ENCODE measurements at regions not wholly inside any gene's neighbourhood (a gene's known extent, or its start where the extent isn't known, plus 50 kb on each side); places are given as distances from the start of the nearest gene placed in this dataset.

GRCh38 chr6:12593771-12594529 is 122.6 kb upstream of the PHACTR1 start:
- 94% methylated on average over 10 to 12 of the region's 12 CpGs for WGBS, 2 experiments (ENCODE audit: insufficient coverage in 1 of 2, insufficient read length in 1 of 2)
- Histone ChIP-seq H3K9ac (ENCODE audit: extremely low read depth, low read length, poor library complexity, severe bottlenecking) (no peak overlapping the region), H3K27ac (ENCODE audit: low read depth, low read length) (no peak overlapping the region), H3K4me1 (ENCODE audit: control insufficient read depth, insufficient read depth, low read length) (no peaks in the 10 kb centered on the region), H3K4me3 (ENCODE audit: low read length) (no peak overlapping the region), H3K9me3 (ENCODE audit: control insufficient read depth, low read length) (no peaks in the 10 kb centered on the region), H3K36me3 (ENCODE audit: control insufficient read depth, insufficient read depth, low read length) (no peaks in the 10 kb centered on the region), H3K27me3 (ENCODE audit: control insufficient read depth, insufficient read depth, low read length, poor library complexity, severe bottlenecking) (no peaks in the 10 kb centered on the region)
- Mint-ChIP-seq H3K27ac (no peak overlapping the region), H3K4me1 (peaks cover 8% of the 10 kb centered on the region), H3K4me3 (no peak overlapping the region), H3K27me3 (ENCODE audit: insufficient read depth) (no peaks in the 10 kb centered on the region), H3K36me3 (ENCODE audit: low read depth) (no peaks in the 10 kb centered on the region), H3K9me3 (no peaks in the 10 kb centered on the region)
- DNase-seq, result peak; percentile 59
- TF ChIP-seq, protein P1, sequence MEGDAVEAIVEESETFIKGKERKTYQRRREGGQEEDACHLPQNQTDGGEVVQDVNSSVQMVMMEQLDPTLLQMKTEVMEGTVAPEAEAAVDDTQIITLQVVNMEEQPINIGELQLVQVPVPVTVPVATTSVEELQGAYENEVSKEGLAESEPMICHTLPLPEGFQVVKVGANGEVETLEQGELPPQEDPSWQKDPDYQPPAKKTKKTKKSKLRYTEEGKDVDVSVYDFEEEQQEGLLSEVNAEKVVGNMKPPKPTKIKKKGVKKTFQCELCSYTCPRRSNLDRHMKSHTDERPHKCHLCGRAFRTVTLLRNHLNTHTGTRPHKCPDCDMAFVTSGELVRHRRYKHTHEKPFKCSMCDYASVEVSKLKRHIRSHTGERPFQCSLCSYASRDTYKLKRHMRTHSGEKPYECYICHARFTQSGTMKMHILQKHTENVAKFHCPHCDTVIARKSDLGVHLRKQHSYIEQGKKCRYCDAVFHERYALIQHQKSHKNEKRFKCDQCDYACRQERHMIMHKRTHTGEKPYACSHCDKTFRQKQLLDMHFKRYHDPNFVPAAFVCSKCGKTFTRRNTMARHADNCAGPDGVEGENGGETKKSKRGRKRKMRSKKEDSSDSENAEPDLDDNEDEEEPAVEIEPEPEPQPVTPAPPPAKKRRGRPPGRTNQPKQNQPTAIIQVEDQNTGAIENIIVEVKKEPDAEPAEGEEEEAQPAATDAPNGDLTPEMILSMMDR (conservative IDR thresholded peaks at IDR 0.05), result no peak

DNA sequence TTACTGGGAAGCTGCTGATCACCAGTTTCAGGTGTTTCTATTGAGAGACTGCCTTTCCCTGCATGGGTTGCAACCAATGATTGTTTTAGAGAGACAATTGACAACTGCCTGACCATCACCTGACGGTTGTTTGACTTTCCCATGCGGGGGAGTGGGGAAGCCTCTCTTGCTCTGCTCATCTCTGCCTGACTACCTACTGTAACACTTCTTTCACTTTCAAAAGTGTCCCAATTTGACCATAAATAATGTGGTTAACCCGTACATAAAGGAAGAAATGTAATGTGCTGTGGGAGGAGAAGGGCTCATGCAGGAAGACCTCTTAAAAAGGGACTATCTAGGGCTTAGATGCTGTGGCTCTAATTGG is 122.1 kb upstream of the PHACTR1 start:
- TF ChIP-seq, protein P1 (conservative IDR thresholded peaks at IDR 0.05), result no peak
- no peak overlapping the region for H3K27ac Mint-ChIP-seq

DNA sequence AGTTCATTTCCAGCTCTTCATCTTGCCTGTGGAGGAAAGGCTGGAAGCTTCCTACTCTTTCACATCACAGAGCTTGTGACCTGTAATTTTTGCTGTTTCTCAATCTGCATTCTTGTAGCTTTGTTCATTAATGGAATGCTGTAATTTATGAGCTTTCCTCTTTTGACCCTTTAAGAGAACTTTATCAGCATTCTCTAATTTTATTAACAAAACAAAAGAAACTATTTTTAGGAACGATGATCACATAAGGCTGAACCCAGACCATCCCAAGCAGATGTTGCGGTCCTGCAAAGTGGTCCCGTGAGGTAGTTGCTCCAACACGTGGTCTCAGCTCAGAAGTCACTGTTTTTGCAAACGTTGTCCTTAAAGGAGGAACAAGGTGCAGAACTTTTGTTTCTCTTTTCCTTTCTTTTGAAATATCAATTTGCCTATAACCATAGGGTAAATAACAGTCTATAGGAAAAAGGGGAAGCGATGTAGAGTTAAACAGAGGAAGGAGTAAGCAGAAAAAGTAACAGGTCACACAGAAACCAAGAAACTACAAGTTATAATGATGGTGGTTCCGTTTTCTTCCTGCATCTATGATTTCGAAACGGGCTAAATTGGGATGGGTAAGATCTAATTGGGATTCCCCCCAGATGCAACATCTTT is 121.3 kb upstream of the PHACTR1 start:
- no peaks in the 10 kb centered on the region for H3K36me3 Mint-ChIP-seq (ENCODE audit: low read depth)
- Histone ChIP-seq H3K4me1 (ENCODE audit: control insufficient read depth, insufficient read depth, low read length) (no peaks in the 10 kb centered on the region), H3K9ac (ENCODE audit: extremely low read depth, low read length, poor library complexity, severe bottlenecking) (no peak overlapping the region), H3K9me3 (ENCODE audit: control insufficient read depth, low read length) (no peaks in the 10 kb centered on the region), H3K27me3 (ENCODE audit: control insufficient read depth, insufficient read depth, low read length, poor library complexity, severe bottlenecking) (no peaks in the 10 kb centered on the region), H3K27ac (ENCODE audit: low read depth, low read length) (no peak overlapping the region), H3K36me3 (ENCODE audit: control insufficient read depth, insufficient read depth, low read length) (no peaks in the 10 kb centered on the region), H3K4me3 (ENCODE audit: low read length) (no peak overlapping the region)
- H3K27ac Mint-ChIP-seq, result no peak overlapping the region
- 95 to 96% methylated on average over 8 to 9 of the region's 9 CpGs for WGBS, 2 experiments (ENCODE audit: insufficient coverage in 1 of 2, insufficient read length in 1 of 2)
- H3K4me3 Mint-ChIP-seq, result no peak overlapping the region
- H3K9me3 Mint-ChIP-seq, result no peaks in the 10 kb centered on the region
- TF ChIP-seq, protein P1 (conservative IDR thresholded peaks at IDR 0.05), result no peak
- no peaks in the 10 kb centered on the region for H3K27me3 Mint-ChIP-seq (ENCODE audit: insufficient read depth)
- no peak for DNase-seq
- H3K4me1 Mint-ChIP-seq, result peaks cover 8% of the 10 kb centered on the region

More for the DNA sequence above, 122.1 kb upstream of the PHACTR1 start:
- no peaks in the 10 kb centered on the region for H3K4me1 ChIP-seq (ENCODE audit: control insufficient read depth, insufficient read depth, low read length)
- no peak overlapping the region for H3K4me3 ChIP-seq (ENCODE audit: low read length)
- no peaks in the 10 kb centered on the region for H3K27me3 ChIP-seq (ENCODE audit: control insufficient read depth, insufficient read depth, low read length, poor library complexity, severe bottlenecking)
- WGBS, 2 experiments (ENCODE audit: insufficient coverage in 1 of 2, insufficient read length in 1 of 2), result 78 to 90% methylated on average over 3 of the region's 3 CpGs
- no peaks in the 10 kb centered on the region for H3K36me3 ChIP-seq (ENCODE audit: control insufficient read depth, insufficient read depth, low read length)
- Mint-ChIP-seq H3K27me3 (ENCODE audit: insufficient read depth) (no peaks in the 10 kb centered on the region), H3K36me3 (ENCODE audit: low read depth) (no peaks in the 10 kb centered on the region), H3K9me3 (no peaks in the 10 kb centered on the region), H3K4me1 (peaks cover 8% of the 10 kb centered on the region), H3K4me3 (no peak overlapping the region)
- H3K27ac ChIP-seq (ENCODE audit: low read depth, low read length), result no peak overlapping the region
- no peaks in the 10 kb centered on the region for H3K9me3 ChIP-seq (ENCODE audit: control insufficient read depth, low read length)
- DNase-seq, result no peak
- no peak overlapping the region for H3K9ac ChIP-seq (ENCODE audit: extremely low read depth, low read length, poor library complexity, severe bottlenecking)
